Heart right ventricle (tissue), 16 donors: ENCODE measurements at regions not wholly inside any gene's neighbourhood (a gene's known extent, or its start where the extent isn't known, plus 50 kb on each side); places are given as distances from the start of the nearest gene placed in this dataset.

ENCODE experiments used
- ATAC-seq, 8 donors: fragments of 200-7000 bp; cut with Tn5 transposase; one replicate each; pipeline ENCODE4 v1.9.1; 2020; ENCODE audit warnings: mild to moderate bottlenecking in 8 of 8, moderate library complexity in 8 of 8, moderate number of reproducible peaks in 1 of 8
- DNase-seq, 2 donors: peaks; one replicate each; pipeline ENCODE4 v3.0.0-alpha.2; 2020
- H3K27ac ChIP-seq, 10 donors: fragments of 200-600 bp; sonication (generic) in 2 of 10; one replicate each; pipeline versions ENCODE4 v1.5.0 to v1.8.0; 2020 to 2022; ENCODE audit warnings: mild to moderate bottlenecking in 3 of 10
- H3K27me3 ChIP-seq, 7 donors: fragments of 200-600 bp; one replicate each; pipeline ENCODE4 v1.8.0; 2021 to 2022; ENCODE audit warnings: mild to moderate bottlenecking in 2 of 7
- H3K36me3 ChIP-seq, 9 donors: fragments of 200-600 bp; sonication (generic) in 1 of 9; one replicate each; pipeline versions ENCODE4 v1.5.0 to v1.8.0; 2020 to 2022; ENCODE audit warnings: mild to moderate bottlenecking in 2 of 9
- H3K4me1 ChIP-seq, 9 donors: fragments of 200-600 bp; sonication (generic) in 1 of 9; one replicate each; pipeline versions ENCODE4 v1.5.0 to v1.8.0; 2020 to 2022; ENCODE audit warnings: mild to moderate bottlenecking in 4 of 9
- H3K4me3 ChIP-seq, 10 donors: fragments of 200-600 bp; sonication (generic) in 2 of 10; one replicate each; pipeline versions ENCODE4 v1.5.0 to v1.8.0; 2020 to 2022; ENCODE audit warnings: mild to moderate bottlenecking in 7 of 10, moderate library complexity in 2 of 10
- H3K9me3 ChIP-seq, 11 donors: fragments of 200-600 bp in 10 of 11; sonication (generic) in 2 of 11; one replicate each; pipeline versions ENCODE4 v1.5.0 to v1.8.0; 2013 to 2022; ENCODE audit warnings: mild to moderate bottlenecking in 2 of 11, control low read depth in 1 of 11, moderate library complexity in 1 of 11
- CTCF ChIP-seq, 9 donors: fragments of 200-600 bp; sonication (generic) in 2 of 9; IDR thresholded peaks; one replicate each; pipeline versions ENCODE4 v1.5.0 to v1.8.0; 2021 to 2022; ENCODE audit warnings: antibody characterized with exemption in 9 of 9, mild to moderate bottlenecking in 5 of 9, moderate library complexity in 1 of 9
- WGBS, 2 donors: extraction: QIAGEN DNeasy Blood & Tissue Kit; methylation state at CpG; one replicate each; pipeline ENCODE4 v1.1.7; 2013; ENCODE audit warnings: inconsistent platforms in 1 of 2; 5-methylcytosine and 5-hydroxymethylcytosine counted together
- intact Hi-C, 10 donors: fragments of 100-400 bp; cut with DNase I; formaldehyde crosslinking; loops; one replicate each; pipeline versions ENCODE4 v1.11.1 to v1.14.2; 2022
- donor health status: Arrhythmogenic right ventricular cardiomyopathy.
- donor health status: ischemic (EF 13 %, LVEDD 7.1; RV severe dilation, severe dysfunction).
- donor health status: healthy with polysubstance abuse.
- donor health status: DM: no; HTN: yes; CAD: no.
- donor health status: DM: no; HTN: no; CAD: no.
- donor health status: ischemic (EF 25% LVEDD 6.9; RV normal size, moderate dysfunction).
- donor health status: ischemic (EF 25% LVEDD 5.7; RV mildly dilated, moderate dysfunction).
- donor health status: healthy.
- donor health status: DM: yes; HTN: yes; CAD: no.
- donor health status: Ischemic cardiomyopathy.
- donor health status: ischemic (EF 35%, LVEDD 5.7; RV mildly dilated, moderate dysfunction).
- donor health status: nonischemic (EF 11% LVEDD 7.7; RV severe dilation, severe dysfunction).
- donor health status: DM: yes; HTN: yes; CAD: no.
- donor health status: PGD.
- donor health status: ischemic (EF 29% LVEDD 5.4; RV normal size, mild dysfunction).
- donor health status: nonischemic (EF 23%, LVEDD 6.1; RV moderate dilation, normal function).

DNA sequence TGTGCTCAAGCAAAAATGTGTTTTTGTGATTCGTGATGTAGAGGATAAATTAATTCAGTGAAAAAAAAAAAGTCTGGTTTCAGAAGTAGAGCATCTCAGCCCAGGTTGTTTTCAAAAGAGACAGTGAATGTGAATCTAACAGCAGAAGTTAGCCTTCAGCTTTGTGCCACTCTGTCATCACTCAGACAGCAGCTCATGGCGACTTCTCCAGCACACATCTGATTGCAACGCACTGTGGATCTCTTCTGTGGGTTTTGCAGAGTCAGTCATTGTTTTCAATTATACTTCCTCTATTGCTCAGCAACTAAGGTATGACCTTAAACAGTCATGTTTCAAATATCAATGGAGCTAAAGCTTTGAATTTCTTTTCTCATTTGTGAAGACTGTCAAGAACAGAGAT is 335.5 kb upstream of the POU3F2 start:
- DNase-seq = no peak
- Histone ChIP-seq H3K27me3 (no peaks in the 10 kb centered on the region), H3K36me3 (no peaks in the 10 kb centered on the region), H3K4me1 (no peaks in the 10 kb centered on the region), H3K4me3 (no peak overlapping the region), H3K27ac (no peak overlapping the region), H3K9me3 (no peaks in the 10 kb centered on the region)
- intact Hi-C loops = no loop called here
- 18 to 27% methylated on average over 3 of the region's 3 CpGs for WGBS, 2 donors
- TF ChIP-seq CTCF (IDR thresholded peaks at IDR 0.05) = no peak
- no peak for ATAC-seq

- DNase-seq (no peak), ATAC-seq (no peak)
- Histone ChIP-seq H3K4me3 (no peak overlapping the region), H3K27me3 (no peaks in the 10 kb centered on the region), H3K9me3 (no peaks in the 10 kb centered on the region), H3K4me1 (no peaks in the 10 kb centered on the region), H3K36me3 (no peaks in the 10 kb centered on the region), H3K27ac (no peak overlapping the region)
- 77 to 80% methylated on average over 2 of the region's 2 CpGs for WGBS, 2 donors
- TF ChIP-seq CTCF (IDR thresholded peaks at IDR 0.05) = no peak
- intact Hi-C loops = no loop called here
Observed at GRCh38 chr6:98514073-98514720, 320.2 kb upstream of the POU3F2 start.

- Histone ChIP-seq H3K27me3 (no peaks in the 10 kb centered on the region), H3K9me3 (no peaks in the 10 kb centered on the region), H3K4me1 (no peaks in the 10 kb centered on the region), H3K36me3 (no peaks in the 10 kb centered on the region), H3K27ac (no peak overlapping the region), H3K4me3 (no peak overlapping the region)
- intact Hi-C loops = no loop called here
- TF ChIP-seq CTCF (IDR thresholded peaks at IDR 0.05) = no peak
- ATAC-seq (no peak), DNase-seq (no peak)
- WGBS, 2 donors = 87 to 93% methylated on average over 1 of the region's 1 CpG
Observed at GRCh38 chr6:98514796-98515195, 319.6 kb upstream of the POU3F2 start.

GRCh38 chr6:98516206-98516605 is 318.2 kb upstream of the POU3F2 start:
- ATAC-seq (no peak), DNase-seq (no peak)
- Histone ChIP-seq H3K4me1 (no peaks in the 10 kb centered on the region), H3K9me3 (peaks cover 0 to 5% (median 0%) of the 10 kb centered on the region in 11 donors), H3K27ac (no peak overlapping the region), H3K4me3 (no peak overlapping the region), H3K36me3 (no peaks in the 10 kb centered on the region), H3K27me3 (no peaks in the 10 kb centered on the region)
- intact Hi-C loops = no loop called here
- 53 to 68% methylated on average over 2 of the region's 2 CpGs for WGBS, 2 donors
- TF ChIP-seq CTCF (IDR thresholded peaks at IDR 0.05) = no peak
